ENCODE measurements at regions not wholly inside any gene's neighbourhood (a gene's known extent, or its start where the extent isn't known, plus 50 kb on each side); places are given as distances from the start of the nearest gene placed in this dataset.

DNA sequence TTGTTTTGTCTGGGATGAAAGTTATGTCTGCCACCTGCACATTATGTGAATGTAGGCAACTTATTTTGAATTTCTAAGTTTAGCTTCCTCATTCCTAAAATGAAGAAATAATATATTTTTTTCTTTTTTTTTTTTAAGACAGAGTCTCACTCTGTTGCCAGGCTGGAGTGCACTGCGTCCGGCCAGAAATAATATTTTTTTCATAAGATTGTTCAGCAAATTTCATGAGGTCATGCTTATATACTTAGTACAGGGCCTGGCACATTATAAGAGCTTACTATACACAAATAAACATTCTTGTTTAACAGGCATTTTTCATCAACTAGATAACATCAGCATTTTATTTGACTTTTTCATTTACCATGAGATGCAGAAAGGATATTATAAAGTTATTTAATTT lies 368.5 kb downstream of the GABRG2 start:
- no peak overlapping the region for H3K4me3 ChIP-seq
- H3K27me3 ChIP-seq: no peaks in the 10 kb centered on the region
- no peaks in the 10 kb centered on the region for H3K4me1 ChIP-seq (replicated peaks in 1 of 2)
- WGBS, 4 donors: 70 to 81% (median 73%) methylated on average over 2 of the region's 2 CpGs
- no peak overlapping the region for H3K27ac ChIP-seq
- no peaks in the 10 kb centered on the region for H3K36me3 ChIP-seq (replicated peaks in 1 of 2)
- intact Hi-C loops (cut with DNase I): no loop called here
- TF ChIP-seq, protein P1, sequence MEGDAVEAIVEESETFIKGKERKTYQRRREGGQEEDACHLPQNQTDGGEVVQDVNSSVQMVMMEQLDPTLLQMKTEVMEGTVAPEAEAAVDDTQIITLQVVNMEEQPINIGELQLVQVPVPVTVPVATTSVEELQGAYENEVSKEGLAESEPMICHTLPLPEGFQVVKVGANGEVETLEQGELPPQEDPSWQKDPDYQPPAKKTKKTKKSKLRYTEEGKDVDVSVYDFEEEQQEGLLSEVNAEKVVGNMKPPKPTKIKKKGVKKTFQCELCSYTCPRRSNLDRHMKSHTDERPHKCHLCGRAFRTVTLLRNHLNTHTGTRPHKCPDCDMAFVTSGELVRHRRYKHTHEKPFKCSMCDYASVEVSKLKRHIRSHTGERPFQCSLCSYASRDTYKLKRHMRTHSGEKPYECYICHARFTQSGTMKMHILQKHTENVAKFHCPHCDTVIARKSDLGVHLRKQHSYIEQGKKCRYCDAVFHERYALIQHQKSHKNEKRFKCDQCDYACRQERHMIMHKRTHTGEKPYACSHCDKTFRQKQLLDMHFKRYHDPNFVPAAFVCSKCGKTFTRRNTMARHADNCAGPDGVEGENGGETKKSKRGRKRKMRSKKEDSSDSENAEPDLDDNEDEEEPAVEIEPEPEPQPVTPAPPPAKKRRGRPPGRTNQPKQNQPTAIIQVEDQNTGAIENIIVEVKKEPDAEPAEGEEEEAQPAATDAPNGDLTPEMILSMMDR (IDR thresholded peaks at IDR 0.05): no peak
- no peak for TF ChIP-seq POLR2A (IDR thresholded peaks at IDR 0.05)
- no peaks in the 10 kb centered on the region for H3K9me3 ChIP-seq (replicated peaks in 1 of 3)
- DNase-seq: no peak

DNA sequence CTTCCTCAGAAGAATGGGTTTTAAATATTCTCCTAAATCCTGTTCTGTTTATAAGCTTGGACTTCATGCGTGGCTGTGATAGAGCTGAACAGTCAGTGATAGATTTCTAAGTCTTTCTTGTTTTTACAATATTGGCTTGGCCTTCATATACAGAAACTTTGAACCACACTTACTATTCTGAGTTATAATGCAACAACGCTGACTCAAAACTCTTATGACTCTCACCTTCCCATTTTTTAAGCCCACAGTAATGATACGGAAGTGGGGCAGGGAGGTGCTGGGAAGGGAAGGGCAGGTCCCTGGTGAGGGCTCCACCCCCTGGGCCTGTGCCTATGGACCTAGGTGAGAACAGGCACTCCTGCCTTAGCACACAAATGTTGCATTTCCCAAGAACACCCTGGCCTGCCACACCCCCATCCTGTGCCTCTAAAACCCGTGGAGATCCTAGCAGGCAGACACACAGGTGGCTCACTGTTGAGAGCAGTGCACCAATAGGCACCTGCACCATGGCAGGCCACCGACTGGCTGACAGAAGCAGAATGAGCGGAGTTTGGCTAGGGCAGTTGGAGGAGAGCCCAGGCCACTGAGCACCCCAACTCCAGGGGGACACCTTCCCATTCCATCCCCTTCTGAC lies 376.7 kb downstream of the GABRG2 start:
- intact Hi-C loops (cut with DNase I): no loop called here
- Histone ChIP-seq H3K36me3 (replicated peaks in 1 of 2) (no peaks in the 10 kb centered on the region), H3K27me3 (no peaks in the 10 kb centered on the region), H3K4me3 (no peak overlapping the region), H3K27ac (no peak overlapping the region), H3K9me3 (replicated peaks in 1 of 3) (no peaks in the 10 kb centered on the region), H3K4me1 (replicated peaks in 1 of 2) (no peaks in the 10 kb centered on the region)
- no peak for DNase-seq
- TF ChIP-seq POLR2A (IDR thresholded peaks at IDR 0.05): no peak
- TF ChIP-seq, protein P1 (IDR thresholded peaks at IDR 0.05): no peak
- 62 to 90% (median 79%) methylated on average over 4 to 6 of the region's 6 CpGs for WGBS, 4 donors

DNA sequence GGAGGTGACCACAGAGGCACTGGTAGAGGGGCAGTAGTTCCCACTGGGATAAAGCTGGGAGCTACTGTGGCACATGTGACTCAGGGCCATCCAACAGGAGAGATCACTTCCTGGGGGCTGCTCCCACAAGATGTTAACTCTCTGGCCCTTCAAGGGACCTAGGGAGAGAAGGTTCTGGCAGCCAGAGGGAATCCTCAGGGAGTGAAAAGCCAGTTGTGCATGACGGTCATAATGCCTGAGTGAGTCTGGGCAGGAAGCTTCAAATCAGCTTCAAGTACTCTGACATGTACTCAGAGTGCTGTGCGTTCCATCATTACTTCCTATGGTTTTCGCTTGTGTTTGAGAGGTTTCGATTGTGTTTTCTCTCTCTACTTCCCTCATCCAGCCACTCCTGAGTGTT lies 388.5 kb downstream of the GABRG2 start:
- Histone ChIP-seq H3K27me3 (no peaks in the 10 kb centered on the region), H3K9me3 (replicated peaks in 1 of 3) (no peaks in the 10 kb centered on the region), H3K27ac (no peak overlapping the region), H3K36me3 (replicated peaks in 1 of 2) (no peaks in the 10 kb centered on the region), H3K4me1 (replicated peaks in 1 of 2) (no peaks in the 10 kb centered on the region), H3K4me3 (no peak overlapping the region)
- 72 to 85% (median 75%) methylated on average over 4 of the region's 4 CpGs for WGBS, 4 donors
- TF ChIP-seq, protein P1 (IDR thresholded peaks at IDR 0.05): no peak
- TF ChIP-seq POLR2A (IDR thresholded peaks at IDR 0.05): no peak
- DNase-seq: no peak
- intact Hi-C loops (cut with DNase I): no loop called here

DNA sequence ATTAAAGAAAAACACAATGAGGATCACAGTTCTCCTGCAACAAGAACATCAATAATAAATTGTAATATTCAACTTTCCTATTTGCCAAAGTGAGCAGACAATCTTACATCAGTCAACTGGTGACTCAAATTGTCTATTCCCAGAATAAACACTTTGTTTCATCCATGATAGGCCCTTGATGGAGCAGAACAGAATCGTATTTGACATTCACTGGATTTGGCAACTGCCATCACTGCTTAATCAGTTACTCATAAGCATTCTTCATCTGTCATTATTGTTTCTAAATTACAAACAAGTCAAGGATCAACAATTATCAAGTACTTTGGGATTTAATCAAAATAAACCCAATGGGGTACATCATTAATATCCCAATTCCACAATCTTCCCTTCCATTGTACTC lies 398.4 kb downstream of the GABRG2 start:
- Histone ChIP-seq H3K4me1 (replicated peaks in 1 of 2) (no peaks in the 10 kb centered on the region), H3K9me3 (replicated peaks in 1 of 3) (no peaks in the 10 kb centered on the region), H3K27ac (no peak overlapping the region), H3K27me3 (no peaks in the 10 kb centered on the region), H3K36me3 (replicated peaks in 1 of 2) (no peaks in the 10 kb centered on the region), H3K4me3 (no peak overlapping the region)
- no peak for DNase-seq
- intact Hi-C loops (cut with DNase I): no loop called here
- TF ChIP-seq POLR2A (IDR thresholded peaks at IDR 0.05): no peak
- TF ChIP-seq, protein P1 (IDR thresholded peaks at IDR 0.05): no peak
- 58 to 82% (median 74%) methylated on average over 1 of the region's 1 CpG for WGBS, 4 donors

Measured in adrenal gland (tissue), 9 donors.